Amygdala (tissue), 56 donors: ENCODE measurements at regions not wholly inside any gene's neighbourhood (a gene's known extent, or its start where the extent isn't known, plus 50 kb on each side); places are given as distances from the start of the nearest gene placed in this dataset.

Source experiments
- DNase-seq, 56 donors: peaks; one replicate each; lab custom pipeline; 2025; lab: John Stamatoyannopoulos, UW

GRCh38 chr11:28606930-28607329, 498.7 kb downstream of the METTL15 start:
- DNase-seq = no peak

GRCh38 chr11:28599656-28600055, 491.5 kb downstream of the METTL15 start:
- DNase-seq = no peak

GRCh38 chr11:28598531-28598930, 490.3 kb downstream of the METTL15 start:
- DNase-seq = no peak

- no peak for DNase-seq
Measured at GRCh38 chr11:28596816-28597215, 488.6 kb downstream of the METTL15 start.

- DNase-seq = no peak
Measured at GRCh38 chr11:28592141-28592540, 484.0 kb downstream of the METTL15 start.

GRCh38 chr11:28584992-28585391, 476.8 kb downstream of the METTL15 start:
- no peak for DNase-seq

- no peak for DNase-seq
Measured at GRCh38 chr11:28582506-28582905, 474.3 kb downstream of the METTL15 start.

GRCh38 chr11:28581286-28582242, 473.4 kb downstream of the METTL15 start:
- DNase-seq = no peak

- no peak for DNase-seq
Measured at GRCh38 chr11:28571371-28571770, 463.2 kb downstream of the METTL15 start.

GRCh38 chr11:28569106-28569505, 460.9 kb downstream of the METTL15 start:
- peak in 12 of 56 donors; percentile 4 to 54 (median 18) for DNase-seq

GRCh38 chr11:28566339-28567089, 458.3 kb downstream of the METTL15 start:
- peak in 31 of 56 donors; percentile 2 to 63 (median 25) for DNase-seq

GRCh38 chr11:28559492-28559891, 451.3 kb downstream of the METTL15 start:
- no peak for DNase-seq

- no peak for DNase-seq
Measured at GRCh38 chr11:28547321-28547741, 439.1 kb downstream of the METTL15 start.

GRCh38 chr11:28545536-28545935, 437.3 kb downstream of the METTL15 start:
- DNase-seq = no peak

- no peak for DNase-seq
Measured at GRCh38 chr11:28542561-28542960, 434.4 kb downstream of the METTL15 start.

GRCh38 chr11:28539239-28540030, 431.2 kb downstream of the METTL15 start:
- no peak for DNase-seq

- DNase-seq = no peak
Measured at GRCh38 chr11:28537822-28538221, 429.6 kb downstream of the METTL15 start.

- DNase-seq = no peak
Measured at GRCh38 chr11:28536504-28537267, 428.5 kb downstream of the METTL15 start.

- DNase-seq = no peak
Measured at GRCh38 chr11:28535677-28536076, 427.5 kb downstream of the METTL15 start.
